WTC11 (cell line): ENCODE measurements at regions not wholly inside any gene's neighbourhood (a gene's known extent, or its start where the extent isn't known, plus 50 kb on each side); places are given as distances from the start of the nearest gene placed in this dataset.

ENCODE experiments used
- ATAC-seq: fragments of 200-7000 bp; cut with Tn5 transposase; 2 replicates; pipeline ENCODE4 v1.10.0; 2021; ENCODE audit warnings: mild to moderate bottlenecking, moderate library complexity
- CTCF ChIA-PET: fragments of 300-600 bp; sonication (Branson Sonifier 250); formaldehyde crosslinking; loops from one replicate; lab custom pipeline; 2021; ENCODE audit warnings: antibody characterized with exemption; lab: Charles Lee
- POLR2A ChIA-PET: fragments of 350-600 bp; sonication (Branson Sonifier 250); formaldehyde crosslinking; loops from one replicate; lab custom pipeline; 2021; ENCODE audit warnings: antibody characterized with exemption; lab: Charles Lee
- DNase-seq: peaks from one replicate; pipeline ENCODE4 v3.0.0; 2021; ENCODE audit warnings: low spot score
- H3K27ac Mint-ChIP-seq: 2 replicates; pipeline ENCODE4 v1.8.0; 2021; ENCODE audit warnings: mixed read lengths
- H3K27me3 Mint-ChIP-seq: 2 replicates; pipeline ENCODE4 v1.8.0; 2021; ENCODE audit warnings: low read depth, mild to moderate bottlenecking, moderate library complexity, mixed read lengths
- H3K36me3 Mint-ChIP-seq: 2 replicates; pipeline ENCODE4 v1.8.0; 2021; ENCODE audit warnings: mixed read lengths
- H3K4me1 Mint-ChIP-seq: 2 replicates; pipeline ENCODE4 v1.8.0; 2022; ENCODE audit warnings: mixed read lengths
- H3K4me3 Mint-ChIP-seq: 2 replicates; pipeline ENCODE4 v1.8.0; 2021; ENCODE audit warnings: mild to moderate bottlenecking, moderate library complexity, mixed read lengths
- H3K9me3 Mint-ChIP-seq: 2 replicates; pipeline ENCODE4 v1.8.0; 2021; ENCODE audit warnings: mixed read lengths
- CBFB ChIP-seq: sonication (generic); formaldehyde crosslinking; IDR thresholded peaks from 2 replicates; pipeline ENCODE4 v1.8.1; 2022; ENCODE audit warnings: mild to moderate bottlenecking, low read depth, missing genetic modification reagents
- CREB1 ChIP-seq: sonication (generic); formaldehyde crosslinking; IDR thresholded peaks from 2 replicates; pipeline ENCODE4 v1.8.0; 2023; ENCODE audit warnings: mild to moderate bottlenecking, missing genetic modification reagents
- CTCF ChIP-seq: fragments of 200-600 bp; IDR thresholded peaks from 2 replicates; pipeline ENCODE4 v1.8.0; 2022; ENCODE audit warnings: antibody characterized with exemption
- GTF2I ChIP-seq: fragments of 250-450 bp; sonication (Bioruptor Pico); conservative IDR thresholded peaks from 2 replicates; pipeline ENCODE4 v1.4.0; 2021; ENCODE audit warnings: mild to moderate bottlenecking
- HMGA2 ChIP-seq: fragments of 250-450 bp; sonication (Bioruptor Pico); IDR thresholded peaks from 2 replicates; pipeline ENCODE4 v1.4.0; 2021; ENCODE audit warnings: mild to moderate bottlenecking, moderate library complexity
- IRF2 ChIP-seq: sonication (generic); formaldehyde crosslinking; IDR thresholded peaks from 2 replicates; pipeline ENCODE4 v1.8.0; 2022; ENCODE audit warnings: low read depth, missing genetic modification reagents, borderline replicate concordance
- MAX ChIP-seq: sonication (generic); formaldehyde crosslinking; IDR thresholded peaks from 2 replicates; pipeline ENCODE4 v1.8.0; 2022; ENCODE audit warnings: mild to moderate bottlenecking, missing genetic modification reagents
- NR1H2 ChIP-seq: sonication (generic); formaldehyde crosslinking; IDR thresholded peaks from 2 replicates; pipeline ENCODE4 v1.9.0; 2021; ENCODE audit warnings: mild to moderate bottlenecking, moderate library complexity, missing genetic modification reagents
- NR2C2 ChIP-seq: sonication (generic); formaldehyde crosslinking; IDR thresholded peaks from 2 replicates; pipeline ENCODE4 v1.8.0; 2022; ENCODE audit warnings: mild to moderate bottlenecking, missing genetic modification reagents
- NR3C1 ChIP-seq: sonication (generic); formaldehyde crosslinking; conservative IDR thresholded peaks from 2 replicates; pipeline ENCODE4 v1.8.1; 2023; ENCODE audit warnings: low read depth, mild to moderate bottlenecking, missing genetic modification reagents
- USF1 ChIP-seq: sonication (generic); formaldehyde crosslinking; IDR thresholded peaks from 2 replicates; pipeline ENCODE4 v1.8.0; 2022; ENCODE audit warnings: mild to moderate bottlenecking, missing genetic modification reagents
- ZBTB21 ChIP-seq: sonication (generic); formaldehyde crosslinking; IDR thresholded peaks from 2 replicates; pipeline ENCODE4 v1.8.1; 2023; ENCODE audit warnings: mild to moderate bottlenecking, missing genetic modification reagents, borderline replicate concordance
- ZMAT4 ChIP-seq: fragments of 250-450 bp; sonication (Bioruptor Pico); IDR thresholded peaks from 2 replicates; pipeline ENCODE4 v1.9.0; 2021; ENCODE audit warnings: mild to moderate bottlenecking
- ZNF121 ChIP-seq: sonication (generic); formaldehyde crosslinking; IDR thresholded peaks from 2 replicates; pipeline ENCODE4 v1.8.0; 2023; ENCODE audit warnings: missing genetic modification reagents
- ZNF232 ChIP-seq: sonication (generic); formaldehyde crosslinking; IDR thresholded peaks from 2 replicates; pipeline ENCODE4 v1.8.0; 2022; ENCODE audit warnings: mild to moderate bottlenecking, missing genetic modification reagents
- ZNF317 ChIP-seq: sonication (generic); formaldehyde crosslinking; IDR thresholded peaks from 2 replicates; pipeline ENCODE4 v1.8.1; 2023; ENCODE audit warnings: low read depth, mild to moderate bottlenecking, moderate library complexity, missing genetic modification reagents, borderline replicate concordance
- ZNF532 ChIP-seq: fragments of 250-450 bp; sonication (Bioruptor Pico); IDR thresholded peaks from 2 replicates; pipeline ENCODE4 v1.9.0; 2021; ENCODE audit warnings: mild to moderate bottlenecking, borderline replicate concordance
- TF ChIP-seq, protein P1 (sequence below): sonication (generic); formaldehyde crosslinking; IDR thresholded peaks from 2 replicates; pipeline ENCODE4 v1.8.1; 2022; ENCODE audit warnings: low read depth, mild to moderate bottlenecking, moderate library complexity, missing genetic modification reagents, borderline replicate concordance
- TF ChIP-seq, protein P2 (sequence below): fragments of 250-450 bp; sonication (Bioruptor Pico); IDR thresholded peaks from 2 replicates; pipeline ENCODE4 v2.1.2; 2022; ENCODE audit warnings: mild to moderate bottlenecking, moderate library complexity
- TF ChIP-seq, protein P3 (sequence below): fragments of 250-450 bp; sonication (Bioruptor Pico); IDR thresholded peaks from 2 replicates; pipeline ENCODE4 v1.8.0; 2021; ENCODE audit warnings: mild to moderate bottlenecking

- Mint-ChIP-seq H3K9me3 (peaks cover 13% of the 10 kb centered on the region), H3K4me3 (no peak overlapping the region), H3K4me1 (peaks cover 14% of the 10 kb centered on the region), H3K27ac (no peak overlapping the region), H3K36me3 (peaks cover 2% of the 10 kb centered on the region; the same call in 1 of the 2 replicates), H3K27me3 (no peaks in the 10 kb centered on the region)
- POLR2A ChIA-PET, result no interaction called here
- CTCF ChIA-PET, result no interaction called here
- TF ChIP-seq NR3C1 (CRISPR knock-in tag), result no peak
- no peak for TF ChIP-seq NR1H2 (CRISPR knock-in tag)
- no peak for TF ChIP-seq MAX
- TF ChIP-seq USF1 (CRISPR knock-in tag), result no peak
- no peak for TF ChIP-seq ZNF317 (CRISPR knock-in tag)
- TF ChIP-seq CBFB (CRISPR knock-in tag), result no peak
- TF ChIP-seq HMGA2 (CRISPR knock-in tag), result no peak
- DNase-seq (no peak), ATAC-seq (no peak)
Observed at GRCh38 chr5:109483395-109483971, 73.7 kb upstream of the PJA2 start.

- Mint-ChIP-seq H3K36me3 (no peaks in the 10 kb centered on the region), H3K4me1 (peaks cover 14% of the 10 kb centered on the region), H3K27ac (no peak overlapping the region), H3K9me3 (peaks cover 11% of the 10 kb centered on the region), H3K4me3 (no peak overlapping the region), H3K27me3 (no peaks in the 10 kb centered on the region)
- TF ChIP-seq ZNF121 (CRISPR knock-in tag) (no peak), GTF2I (CRISPR knock-in tag) (no peak), CTCF (no peak), CREB1 (CRISPR knock-in tag) (no peak)
- no peak for DNase-seq
- POLR2A ChIA-PET, result no interaction called here
- CTCF ChIA-PET, result no interaction called here
- no peak for ATAC-seq
Observed at GRCh38 chr5:109482748-109483147, 73.0 kb upstream of the PJA2 start.

GRCh38 chr5:109479260-109479860 lies 69.6 kb upstream of the PJA2 start:
- no peaks in the 10 kb centered on the region for H3K9me3 Mint-ChIP-seq
- H3K36me3 Mint-ChIP-seq, result no peaks in the 10 kb centered on the region
- TF ChIP-seq ZNF232 (no peak), ZMAT4 (CRISPR knock-in tag) (no peak), IRF2 (CRISPR knock-in tag) (no peak), NR2C2 (CRISPR knock-in tag) (no peak), ZBTB21 (CRISPR knock-in tag) (no peak), ZNF532 (CRISPR knock-in tag) (no peak)
- TF ChIP-seq, protein P1, sequence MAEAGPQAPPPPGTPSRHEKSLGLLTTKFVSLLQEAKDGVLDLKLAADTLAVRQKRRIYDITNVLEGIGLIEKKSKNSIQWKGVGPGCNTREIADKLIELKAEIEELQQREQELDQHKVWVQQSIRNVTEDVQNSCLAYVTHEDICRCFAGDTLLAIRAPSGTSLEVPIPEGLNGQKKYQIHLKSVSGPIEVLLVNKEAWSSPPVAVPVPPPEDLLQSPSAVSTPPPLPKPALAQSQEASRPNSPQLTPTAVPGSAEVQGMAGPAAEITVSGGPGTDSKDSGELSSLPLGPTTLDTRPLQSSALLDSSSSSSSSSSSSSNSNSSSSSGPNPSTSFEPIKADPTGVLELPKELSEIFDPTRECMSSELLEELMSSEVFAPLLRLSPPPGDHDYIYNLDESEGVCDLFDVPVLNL (CRISPR knock-in tag), result no peak
- TF ChIP-seq, protein P2, sequence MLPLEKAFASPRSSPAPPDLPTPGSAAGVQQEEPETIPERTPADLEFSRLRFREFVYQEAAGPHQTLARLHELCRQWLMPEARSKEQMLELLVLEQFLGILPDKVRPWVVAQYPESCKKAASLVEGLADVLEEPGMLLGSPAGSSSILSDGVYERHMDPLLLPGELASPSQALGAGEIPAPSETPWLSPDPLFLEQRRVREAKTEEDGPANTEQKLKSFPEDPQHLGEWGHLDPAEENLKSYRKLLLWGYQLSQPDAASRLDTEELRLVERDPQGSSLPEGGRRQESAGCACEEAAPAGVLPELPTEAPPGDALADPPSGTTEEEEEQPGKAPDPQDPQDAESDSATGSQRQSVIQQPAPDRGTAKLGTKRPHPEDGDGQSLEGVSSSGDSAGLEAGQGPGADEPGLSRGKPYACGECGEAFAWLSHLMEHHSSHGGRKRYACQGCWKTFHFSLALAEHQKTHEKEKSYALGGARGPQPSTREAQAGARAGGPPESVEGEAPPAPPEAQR (CRISPR knock-in tag), result no peak
- TF ChIP-seq, protein P3, sequence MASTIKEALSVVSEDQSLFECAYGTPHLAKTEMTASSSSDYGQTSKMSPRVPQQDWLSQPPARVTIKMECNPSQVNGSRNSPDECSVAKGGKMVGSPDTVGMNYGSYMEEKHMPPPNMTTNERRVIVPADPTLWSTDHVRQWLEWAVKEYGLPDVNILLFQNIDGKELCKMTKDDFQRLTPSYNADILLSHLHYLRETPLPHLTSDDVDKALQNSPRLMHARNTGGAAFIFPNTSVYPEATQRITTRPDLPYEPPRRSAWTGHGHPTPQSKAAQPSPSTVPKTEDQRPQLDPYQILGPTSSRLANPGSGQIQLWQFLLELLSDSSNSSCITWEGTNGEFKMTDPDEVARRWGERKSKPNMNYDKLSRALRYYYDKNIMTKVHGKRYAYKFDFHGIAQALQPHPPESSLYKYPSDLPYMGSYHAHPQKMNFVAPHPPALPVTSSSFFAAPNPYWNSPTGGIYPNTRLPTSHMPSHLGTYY, result no peak

More at GRCh38 chr5:109479260-109479860, 69.6 kb upstream of the PJA2 start:
- ChIA-PET CTCF (no interaction called here), POLR2A (no interaction called here)
- ATAC-seq (no peak), DNase-seq (no peak)
- Mint-ChIP-seq H3K4me1 (peaks cover 14% of the 10 kb centered on the region), H3K4me3 (no peak overlapping the region), H3K27me3 (no peaks in the 10 kb centered on the region), H3K27ac (no peak overlapping the region)
